K562 (cell line): ENCODE measurements at regions not wholly inside any gene's neighbourhood (a gene's known extent, or its start where the extent isn't known, plus 50 kb on each side); places are given as distances from the start of the nearest gene placed in this dataset.

ENCODE experiments used
- ATAC-seq: fragments of 200-7000 bp; cut with Tn5 transposase; 3 replicates; pipeline ENCODE4 v1.9.1; 2020; ENCODE audit warnings: moderate library complexity
- BruUV-seq: library from RNA; stranded (reverse); fragments of 400-500 nt; replicated peaks from 2 replicates; lab custom pipeline; 2021; lab: Mats Ljungman, UMichigan
- CTCF ChIA-PET: fragments of 300-600 bp; formaldehyde crosslinking; extraction: SDS; loops from one replicate; lab custom pipeline; 2021; ENCODE audit warnings: low intra/inter-chr PET ratio; lab: Yijun Ruan, JAX
- POLR2A ChIA-PET: fragments of 300-600, 350-650 bp; sonication (Branson Sonifier 250); formaldehyde crosslinking; extraction: SDS; loops from one replicate; lab custom pipeline; 2021; ENCODE audit warnings: antibody characterized with exemption, inconsistent platforms; lab: Yijun Ruan, JAX
- DNase-seq, 4 experiments: peaks; one replicate each; pipeline versions ENCODE4 v3.0.0 to v3.0.0-alpha.2; 2011 to 2018; ENCODE audit warnings: low spot score in 3 of 4, mixed read lengths in 3 of 4; ENCODE audit errors: extremely low read depth in 1 of 4
- FAIRE-seq: peaks from 2 replicates; lab custom pipeline; 2011; peaks lifted over from hg19 to GRCh38; lab: Jason Lieb, UNC
- H2AFZ ChIP-seq: 2 replicates; pipeline ENCODE4 v1.6.0; 2011; ENCODE audit warnings: low read depth, low read length, control low read depth, inconsistent platforms
- H3K27ac ChIP-seq: fragments of 200-600 bp; 3 replicates; pipeline ENCODE4 v1.8.0; 2011; ENCODE audit warnings: low read depth, mild to moderate bottlenecking, control low read depth, inconsistent platforms, low read length, moderate library complexity, mixed read lengths; ENCODE audit errors: extremely low read depth
- H3K27me3 ChIP-seq, 2 experiments: fragments of 300-600 bp in 1 of 2; 2 replicates in 1 of 2; 3 replicates in 1 of 2; pipeline versions ENCODE4 v1.6.0 to v1.8.0; 2011; ENCODE audit warnings: inconsistent platforms in 2 of 2, low read length in 2 of 2, mild to moderate bottlenecking in 1 of 2, mixed read lengths in 1 of 2, moderate library complexity in 1 of 2; ENCODE audit not compliant: control insufficient read depth in 2 of 2, insufficient read depth in 2 of 2
- H3K36me3 ChIP-seq: fragments of 300-600 bp; 3 replicates; pipeline ENCODE4 v1.8.0; 2011; ENCODE audit warnings: mild to moderate bottlenecking, low read length, inconsistent platforms; ENCODE audit not compliant: control insufficient read depth, insufficient read depth
- H3K4me1 ChIP-seq, 2 experiments: fragments of 200-600 bp in 1 of 2; replicated peaks in 1 of 2; 2 replicates in 1 of 2; 3 replicates in 1 of 2; pipeline versions ENCODE4 v1.5.1 to v1.8.0; 2011; ENCODE audit warnings: inconsistent platforms in 2 of 2, low read length in 2 of 2, mild to moderate bottlenecking in 1 of 2, mixed read lengths in 1 of 2, moderate library complexity in 1 of 2; ENCODE audit not compliant: control insufficient read depth in 2 of 2, insufficient read depth in 2 of 2
- H3K4me2 ChIP-seq: 2 replicates; pipeline ENCODE4 v1.6.1; 2011; ENCODE audit warnings: low read length, control low read depth, inconsistent platforms, mixed read lengths; ENCODE audit not compliant: insufficient read depth
- H3K4me3 ChIP-seq: fragments of 200-600 bp; sonication (generic), shearing (Covaris generic); 2 replicates; pipeline ENCODE4 v1.5.1; 2016; ENCODE audit warnings: control low read depth, inconsistent platforms
- H3K79me2 ChIP-seq: fragments of 200-600 bp; 3 replicates; pipeline ENCODE4 v1.8.0; 2011; ENCODE audit warnings: low read length, inconsistent platforms; ENCODE audit not compliant: control insufficient read depth, insufficient read depth
- H3K9ac ChIP-seq, 2 experiments: 2 replicates each; pipeline versions ENCODE4 v1.6.0 to v1.6.1; 2011; ENCODE audit warnings: low read depth in 2 of 2, low read length in 2 of 2, control low read depth in 1 of 2, inconsistent platforms in 1 of 2, mild to moderate bottlenecking in 1 of 2, mixed read lengths in 1 of 2; ENCODE audit not compliant: insufficient read depth in 1 of 2
- H3K9me1 ChIP-seq: one replicate; pipeline ENCODE4 v1.6.0; 2011; ENCODE audit warnings: inconsistent platforms, mild to moderate bottlenecking, low read length, moderate library complexity; ENCODE audit not compliant: control insufficient read depth, insufficient read depth
- H3K9me3 ChIP-seq: replicated peaks from 2 replicates; pipeline ENCODE4 v1.5.1; 2011; ENCODE audit warnings: low read depth, low read length, inconsistent platforms; ENCODE audit not compliant: control insufficient read depth, insufficient read depth
- H4K20me1 ChIP-seq: replicated peaks from 2 replicates; pipeline ENCODE4 v1.6.1; 2011; ENCODE audit warnings: low read length, inconsistent platforms, mixed read lengths; ENCODE audit not compliant: control insufficient read depth, insufficient read depth
- BCL6 ChIP-seq: fragments of 250-450 bp; sonication (Bioruptor Pico); IDR thresholded peaks from 2 replicates; pipeline ENCODE4 v1.4.0; 2020
- BRD4 ChIP-seq: fragments of 200-600 bp; sonication (generic); IDR thresholded peaks from 2 replicates; pipeline ENCODE4 v1.6.1; 2017; ENCODE audit warnings: inconsistent platforms
- CBX2 ChIP-seq: fragments of 200-600 bp; sonication (generic); IDR thresholded peaks from one replicate; pipeline ENCODE4 v1.6.1; 2012; ENCODE audit warnings: mild to moderate bottlenecking, low read length, inconsistent platforms; ENCODE audit not compliant: insufficient read depth, poor library complexity, severe bottlenecking
- ETS2 ChIP-seq: IDR thresholded peaks from 2 replicates; pipeline ENCODE4 v1.6.1; 2016; ENCODE audit warnings: borderline replicate concordance, missing genetic modification characterization, mild to moderate bottlenecking, moderate library complexity, missing compliant biosample characterization; ENCODE audit not compliant: poor library complexity, severe bottlenecking
- KLF10 ChIP-seq: fragments of 250-450 bp; sonication (Bioruptor Pico); IDR thresholded peaks from 2 replicates; pipeline ENCODE4 v1.6.1; 2021; ENCODE audit warnings: matching md5 sums
- NEUROD1 ChIP-seq: fragments of 150-350 bp; IDR thresholded peaks from 2 replicates; pipeline ENCODE4 v1.6.1; 2014; ENCODE audit warnings: borderline replicate concordance, low read length, low read depth; ENCODE audit not compliant: partially characterized antibody
- RFX1 ChIP-seq: fragments of 450-650 bp; IDR thresholded peaks from 2 replicates; pipeline ENCODE4 v1.6.1; 2016; ENCODE audit warnings: mild to moderate bottlenecking, moderate library complexity
- SAFB ChIP-seq: fragments of 200-400 bp; formaldehyde crosslinking; IDR thresholded peaks from 2 replicates; pipeline ENCODE4 v1.6.1; 2017; ENCODE audit warnings: low read depth, low read length, borderline replicate concordance
- ZC3H8 ChIP-seq: fragments of 450-650 bp; IDR thresholded peaks from 2 replicates; pipeline ENCODE4 v1.6.1; 2017
- ZNF253 ChIP-seq: fragments of 250-450 bp; sonication (Bioruptor Pico); conservative IDR thresholded peaks from 2 replicates; pipeline ENCODE4 v1.6.1; 2021; ENCODE audit warnings: mild to moderate bottlenecking
- WGBS: fragments of 100-300 bp; shearing (Covaris generic); methylation state at CpG from one replicate; pipeline ENCODE4 v1.1.6; 2016; ENCODE audit warnings: low coverage, mixed read lengths; ENCODE audit not compliant: insufficient coverage; ENCODE audit errors: missing lambda C conversion rate; 5-methylcytosine and 5-hydroxymethylcytosine counted together
- in situ Hi-C: fragments of 300-500 bp; cut with MboI; formaldehyde crosslinking; loops from 4 replicates; pipeline ENCODE4 v1.15.0; 2018; ENCODE audit warnings: inconsistent platforms, mixed read lengths
- intact Hi-C: fragments of 100-400 bp; cut with micrococcal nuclease; formaldehyde crosslinking; loops from 2 replicates; pipeline ENCODE4 v1.14.2; 2022
- TF ChIP-seq, protein P1 (sequence below), 2 experiments: IDR thresholded peaks; 2 replicates each; pipeline ENCODE4 v1.6.1; 2011; ENCODE audit warnings: borderline replicate concordance in 1 of 2, control low read depth in 1 of 2, low read depth in 1 of 2, low read length in 1 of 2, mild to moderate bottlenecking in 1 of 2, mixed read lengths in 1 of 2, moderate library complexity in 1 of 2; ENCODE audit not compliant: insufficient read depth in 1 of 2, insufficient read length in 1 of 2, poor library complexity in 1 of 2, severe bottlenecking in 1 of 2; ENCODE audit errors: extremely low read depth in 1 of 2

DNA sequence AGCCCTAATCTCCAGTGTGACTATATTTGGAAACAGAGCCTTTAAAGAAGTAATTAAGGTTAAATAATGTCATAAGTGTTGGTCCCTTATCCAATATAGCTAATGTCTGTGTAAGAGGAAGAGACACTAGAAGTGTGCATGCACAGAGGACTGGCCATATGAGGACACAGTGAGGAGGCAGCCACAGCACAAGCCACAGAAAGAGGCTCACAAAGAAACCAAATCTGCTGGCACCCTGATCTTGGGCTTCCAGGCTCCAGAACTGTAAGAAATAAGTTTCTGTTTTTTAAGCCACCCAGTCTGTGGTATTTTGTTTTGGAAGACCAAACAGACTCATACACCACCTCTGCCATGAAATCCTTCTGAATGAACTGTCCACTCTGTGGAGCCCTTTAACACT is 186.4 kb upstream of the SLC39A10 start (continued):
- TF ChIP-seq, protein P1, sequence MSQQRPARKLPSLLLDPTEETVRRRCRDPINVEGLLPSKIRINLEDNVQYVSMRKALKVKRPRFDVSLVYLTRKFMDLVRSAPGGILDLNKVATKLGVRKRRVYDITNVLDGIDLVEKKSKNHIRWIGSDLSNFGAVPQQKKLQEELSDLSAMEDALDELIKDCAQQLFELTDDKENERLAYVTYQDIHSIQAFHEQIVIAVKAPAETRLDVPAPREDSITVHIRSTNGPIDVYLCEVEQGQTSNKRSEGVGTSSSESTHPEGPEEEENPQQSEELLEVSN (IDR thresholded peaks at IDR 0.05; ENCODE audit: borderline replicate concordance in 1 of 2, extremely low read depth in 1 of 2, insufficient read depth in 1 of 2, insufficient read length in 1 of 2, low read depth in 1 of 2, low read length in 1 of 2, poor library complexity in 1 of 2, severe bottlenecking in 1 of 2) = no peak
- TF ChIP-seq SAFB (no peak), ZNF253 (CRISPR knock-in tag) (no peak), BCL6 (CRISPR knock-in tag) (no peak), ETS2 (tag) (no peak), KLF10 (CRISPR knock-in tag) (no peak), ZC3H8 (no peak), CBX2 (no peak)

DNA sequence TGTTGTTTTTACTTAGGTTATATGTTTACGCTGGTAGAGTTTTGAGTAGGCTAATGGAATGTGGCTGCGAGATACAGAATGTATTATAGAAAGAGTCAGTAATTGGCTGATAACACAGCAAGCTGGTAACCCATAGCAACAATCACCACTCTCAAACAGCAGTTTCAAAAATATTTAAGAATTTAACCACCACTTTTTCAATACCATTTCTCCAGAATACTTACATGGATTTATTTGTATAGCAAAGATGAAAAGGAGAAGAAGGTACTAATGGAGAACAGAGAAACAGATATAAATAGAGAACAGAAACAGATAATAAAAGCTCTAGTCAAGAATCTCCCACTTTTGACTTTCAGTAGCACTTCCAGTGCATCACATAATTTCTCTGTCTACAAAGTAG is 188.3 kb upstream of the SLC39A10 start:
- no TSS peak for BruUV-seq
- CTCF ChIA-PET = no interaction called here
- FAIRE-seq (no peak), ATAC-seq (no peak), DNase-seq (no peak)
- Histone ChIP-seq H3K9me3 (peaks cover 3% of the 10 kb centered on the region; the same call in 1 of the 2 replicates), H3K4me1 (peaks cover 2 to 23% of the 10 kb centered on the region in 2 experiments), H3K4me3 (no peak overlapping the region), H3K9ac (no peak overlapping the region), H4K20me1 (no peaks in the 10 kb centered on the region), H2AFZ (no peak overlapping the region), H3K9me1 (no peaks in the 10 kb centered on the region), H3K4me2 (no peak overlapping the region), H3K79me2 (no peaks in the 10 kb centered on the region), H3K27me3 (no peaks in the 10 kb centered on the region), H3K27ac (no peak overlapping the region), H3K36me3 (no peaks in the 10 kb centered on the region)
- POLR2A ChIA-PET = interaction anchor here (1.1 kb wide), 1 partner anchor 16 kb away, joined by 3 read pairs; no protein-coding TSS in a partner anchor
- in situ Hi-C loops = no loop called here
- intact Hi-C loops = no loop called here
- no peak for TF ChIP-seq BRD4
- no peak for TF ChIP-seq NEUROD1
- TF ChIP-seq RFX1 = peak; percentile 79
- 46% methylated on average over 2 of the region's 2 CpGs for WGBS
